SK-N-MC (cell line): ENCODE measurements at regions not wholly inside any gene's neighbourhood (a gene's known extent, or its start where the extent isn't known, plus 50 kb on each side); places are given as distances from the start of the nearest gene placed in this dataset.

Experiments used
- EZH2 ChIP-seq: fragments of 200-600 bp; sonication (generic); IDR thresholded peaks from one replicate; pipeline ENCODE4 v1.6.1; 2017; ENCODE audit warnings: antibody characterized with exemption
- POLR2AphosphoS5 ChIP-seq: IDR thresholded peaks from 2 replicates; pipeline ENCODE4 v1.6.1; 2012; ENCODE audit warnings: mild to moderate bottlenecking, low read depth, low read length, borderline replicate concordance

DNA sequence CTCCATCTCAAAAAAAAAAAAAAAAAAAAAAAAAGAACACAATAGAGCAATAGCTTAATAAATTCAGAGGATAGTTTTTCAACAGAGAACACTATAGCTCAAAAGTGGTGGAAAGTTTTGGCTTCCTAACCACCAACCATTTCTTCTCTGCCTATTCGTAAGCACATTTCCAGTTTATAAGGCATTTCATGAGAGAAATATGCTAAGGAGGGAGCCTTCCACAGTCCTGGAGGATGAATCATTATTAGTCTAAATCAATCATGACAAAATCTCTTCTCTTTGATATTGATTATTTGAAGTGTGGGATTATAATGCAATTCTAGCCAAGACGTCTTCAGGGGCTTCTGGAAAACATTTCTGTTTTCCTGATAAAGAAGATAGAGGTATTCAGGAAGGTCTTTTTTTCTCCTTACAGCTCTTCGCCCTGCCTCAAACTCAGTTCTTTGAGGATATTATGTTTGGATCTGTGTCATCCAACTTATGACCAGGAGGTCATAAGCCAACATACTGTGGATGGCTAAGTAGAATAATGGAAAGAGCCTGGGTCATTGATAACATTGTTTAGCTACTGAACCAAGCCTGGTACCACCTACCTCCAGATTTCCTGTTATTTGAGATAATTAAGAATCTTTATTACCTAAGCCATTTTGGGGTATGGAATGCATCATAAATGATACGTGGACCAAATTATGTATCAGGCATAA lies 207.3 kb downstream of the TRIB2 start:
- TF ChIP-seq POLR2AphosphoS5, result no peak
- TF ChIP-seq EZH2, result no peak
